ENCODE measurements at regions not wholly inside any gene's neighbourhood (a gene's known extent, or its start where the extent isn't known, plus 50 kb on each side); places are given as distances from the start of the nearest gene placed in this dataset.

DNA sequence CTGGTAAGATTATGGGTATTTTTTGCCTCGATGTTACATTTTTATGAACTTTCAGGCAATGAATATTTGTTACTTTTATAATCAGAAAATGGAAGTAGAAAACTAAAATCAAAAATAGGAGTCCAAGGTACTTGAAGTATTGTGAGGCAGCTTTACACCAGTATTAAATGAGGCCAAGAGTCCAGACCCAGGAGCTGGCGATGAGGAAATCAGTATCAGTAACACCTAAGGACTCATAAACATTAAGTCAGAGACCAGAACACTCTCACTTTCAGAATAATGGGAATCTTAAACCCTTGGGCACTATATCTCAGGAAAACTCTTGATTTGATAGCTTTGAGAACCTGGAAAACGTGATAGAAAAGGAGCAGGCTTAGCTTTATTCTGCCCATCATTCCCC, 208.8 kb downstream of the GXYLT1 start:
- DNase-seq = no peak

More for the DNA sequence above, 208.8 kb downstream of the GXYLT1 start:
- no peaks in the 10 kb centered on the region for H3K36me3 ChIP-seq (ENCODE audit: control insufficient read depth, insufficient read depth, low read length)
- dilution Hi-C loops (cut with HindIII; ENCODE audit: low sequenced_read_pairs, unreplicated experiment) (no loop called here), intact Hi-C loops (cut with micrococcal nuclease) (no loop called here), in situ Hi-C loops (cut with MboI; ENCODE audit: low sequenced_read_pairs) (no loop called here)
- no peak overlapping the region for H2BK20ac ChIP-seq (ENCODE audit: low read depth, low read length)
- no peaks in the 10 kb centered on the region for H3K79me1 ChIP-seq (ENCODE audit: low read depth in 1 of 2, low read length in 2 of 2)
- no peak overlapping the region for H2AFZ ChIP-seq (replicated peaks; ENCODE audit: low read length, poor library complexity)
- ATAC-seq (ENCODE audit: low read depth) = no peak
- no peak overlapping the region for H2BK5ac ChIP-seq (ENCODE audit: low read depth, low read length, poor library complexity, severe bottlenecking)
- no TSS peak for BruUV-seq (replicated peaks)
- no peak overlapping the region for H3K23ac ChIP-seq (ENCODE audit: low read depth, low read length)
- no peak overlapping the region for H4K91ac ChIP-seq (ENCODE audit: insufficient read depth, low read depth, low read length)
- H2AK5ac ChIP-seq (ENCODE audit: low read depth, low read length) = no peak overlapping the region
- ChIA-PET CTCF (no interaction called here), POLR2A (ENCODE audit: unreplicated experiment) (no interaction called here)
- H3K4me1 ChIP-seq (ENCODE audit: control insufficient read depth, insufficient read depth, low read length) = no peaks in the 10 kb centered on the region
- WGBS, 2 experiments (ENCODE audit: extremely low coverage in 2 of 2, insufficient read length in 1 of 2) = no CpG with 5 or more reads among the region's 3 CpGs
- H3K18ac ChIP-seq (ENCODE audit: low read depth, low read length) = no peak overlapping the region
- no peak overlapping the region for H3K56ac ChIP-seq (ENCODE audit: extremely low read depth, insufficient read depth, low read length)
- H3K4me2 ChIP-seq (ENCODE audit: low read depth, low read length) = no peak overlapping the region
- TF ChIP-seq, protein P1, sequence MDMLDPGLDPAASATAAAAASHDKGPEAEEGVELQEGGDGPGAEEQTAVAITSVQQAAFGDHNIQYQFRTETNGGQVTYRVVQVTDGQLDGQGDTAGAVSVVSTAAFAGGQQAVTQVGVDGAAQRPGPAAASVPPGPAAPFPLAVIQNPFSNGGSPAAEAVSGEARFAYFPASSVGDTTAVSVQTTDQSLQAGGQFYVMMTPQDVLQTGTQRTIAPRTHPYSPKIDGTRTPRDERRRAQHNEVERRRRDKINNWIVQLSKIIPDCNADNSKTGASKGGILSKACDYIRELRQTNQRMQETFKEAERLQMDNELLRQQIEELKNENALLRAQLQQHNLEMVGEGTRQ (IDR thresholded peaks at IDR 0.05; ENCODE audit: low read depth, low read length) = no peak
- no peak for TF ChIP-seq RCOR1 (IDR thresholded peaks at IDR 0.05; ENCODE audit: insufficient replicate concordance, low read length)
- no peak for TF ChIP-seq BHLHE40 (IDR thresholded peaks at IDR 0.05; ENCODE audit: low read depth, low read length)
- no peak for TF ChIP-seq MAZ (IDR thresholded peaks at IDR 0.05; ENCODE audit: borderline replicate concordance, low read depth, low read length)
- TF ChIP-seq NFE2L2 (IDR thresholded peaks at IDR 0.05; ENCODE audit: low read depth, low read length) = no peak
- TF ChIP-seq, protein P2, sequence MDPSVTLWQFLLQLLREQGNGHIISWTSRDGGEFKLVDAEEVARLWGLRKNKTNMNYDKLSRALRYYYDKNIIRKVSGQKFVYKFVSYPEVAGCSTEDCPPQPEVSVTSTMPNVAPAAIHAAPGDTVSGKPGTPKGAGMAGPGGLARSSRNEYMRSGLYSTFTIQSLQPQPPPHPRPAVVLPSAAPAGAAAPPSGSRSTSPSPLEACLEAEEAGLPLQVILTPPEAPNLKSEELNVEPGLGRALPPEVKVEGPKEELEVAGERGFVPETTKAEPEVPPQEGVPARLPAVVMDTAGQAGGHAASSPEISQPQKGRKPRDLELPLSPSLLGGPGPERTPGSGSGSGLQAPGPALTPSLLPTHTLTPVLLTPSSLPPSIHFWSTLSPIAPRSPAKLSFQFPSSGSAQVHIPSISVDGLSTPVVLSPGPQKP (IDR thresholded peaks at IDR 0.05; ENCODE audit: borderline replicate concordance, low read depth, low read length) = no peak
- no peak for TF ChIP-seq CHD1 (IDR thresholded peaks at IDR 0.05; ENCODE audit: low read depth, low read length)
- no peak for TF ChIP-seq POLR2A (IDR thresholded peaks at IDR 0.05; ENCODE audit: low read depth, low read length)
- no peak for TF ChIP-seq FOS (IDR thresholded peaks at IDR 0.05; ENCODE audit: low read depth, low read length)
- no peak for TF ChIP-seq MAFK (IDR thresholded peaks at IDR 0.05; ENCODE audit: low read depth, low read length)
- TF ChIP-seq SMC3 (IDR thresholded peaks at IDR 0.05; ENCODE audit: low read depth, low read length) = no peak
- H3K4ac ChIP-seq (ENCODE audit: low read depth, low read length) = no peak overlapping the region
- H3K27ac ChIP-seq (ENCODE audit: insufficient read depth, low read length) = no peak overlapping the region
- no peak overlapping the region for H2BK15ac ChIP-seq (ENCODE audit: low read depth, low read length)
- H4K20me1 ChIP-seq (ENCODE audit: insufficient read depth, low read length) = no peaks in the 10 kb centered on the region
- no peaks in the 10 kb centered on the region; the same call in 1 of the 2 replicates for H3K27me3 ChIP-seq (ENCODE audit: control insufficient read depth, insufficient read depth, low read length)
- H3K14ac ChIP-seq (replicated peaks; ENCODE audit: low read depth, low read length) = no peak overlapping the region
- H3K9me1 ChIP-seq (ENCODE audit: insufficient read depth, low read length) = no peaks in the 10 kb centered on the region
- no peaks in the 10 kb centered on the region for H3K9me3 ChIP-seq (ENCODE audit: control insufficient read depth, insufficient read depth, low read length)
- no peak overlapping the region for H2BK120ac ChIP-seq (ENCODE audit: low read depth, low read length)
- no peak overlapping the region for H3K9ac ChIP-seq (ENCODE audit: low read depth, low read length)
- H3K4me3 ChIP-seq (ENCODE audit: insufficient read depth, low read depth, low read length) = no peak overlapping the region
- H2AK9ac ChIP-seq (replicated peaks; ENCODE audit: low read depth, low read length, poor library complexity) = no peak overlapping the region
- no peak overlapping the region for H4K5ac ChIP-seq (ENCODE audit: low read depth, low read length)
- H4K8ac ChIP-seq (ENCODE audit: low read depth in 2 of 2, low read length in 2 of 2) = no peak overlapping the region

Measured in IMR-90 (cell line).